ELF-1 (cell line): ENCODE measurements at regions not wholly inside any gene's neighbourhood (a gene's known extent, or its start where the extent isn't known, plus 50 kb on each side); places are given as distances from the start of the nearest gene placed in this dataset.

Experiments used
- DNase-seq: peaks from one replicate; pipeline ENCODE4 v3.0.0-alpha.2; 2016; ENCODE audit warnings: low read depth, low spot score

DNA sequence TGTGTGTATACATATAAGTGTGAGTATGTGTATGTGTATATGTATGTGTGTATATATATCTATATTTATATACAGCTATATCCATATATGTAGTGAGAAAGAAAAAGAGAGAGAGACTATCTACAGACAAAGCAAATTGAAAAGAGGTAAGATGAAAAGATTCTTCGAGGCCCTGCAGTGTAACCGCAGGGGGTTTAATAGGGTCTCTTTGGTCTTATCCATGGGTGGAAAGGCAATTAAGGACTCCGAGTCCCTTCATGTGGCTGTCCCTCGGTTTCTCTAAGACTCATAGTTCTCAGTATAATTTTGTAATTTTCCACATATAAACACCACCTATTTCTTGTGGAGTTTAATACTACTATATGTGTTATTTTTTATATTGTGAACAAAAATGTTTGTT, 50.6 kb upstream of the JAZF1 start:
- DNase-seq: no peak

DNA sequence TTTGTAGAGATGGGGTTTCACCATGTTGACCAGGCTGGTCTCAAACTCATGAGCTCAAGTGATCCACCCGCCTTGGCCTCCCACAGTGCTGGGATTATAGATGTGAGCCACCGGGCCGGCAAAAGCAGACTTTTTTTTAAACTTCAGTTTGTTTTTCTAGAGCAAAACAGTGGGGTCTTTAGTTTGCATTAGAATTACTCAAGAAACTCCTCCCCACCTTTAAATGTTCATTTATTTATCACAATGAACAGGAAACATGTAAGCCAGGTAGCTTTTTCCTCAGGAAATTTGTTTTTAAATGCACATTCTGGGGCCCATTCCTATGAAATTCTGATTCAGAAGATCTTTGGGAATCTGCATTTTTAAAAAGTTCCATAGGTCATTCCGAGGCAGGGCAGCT, 56.0 kb upstream of the JAZF1 start:
- DNase-seq: no peak

- DNase-seq: no peak
Measured at GRCh38 chr7:28237363-28237762, 56.8 kb upstream of the JAZF1 start.

- DNase-seq: no peak
Measured at GRCh38 chr7:28239823-28240204, 59.2 kb upstream of the JAZF1 start.

DNA sequence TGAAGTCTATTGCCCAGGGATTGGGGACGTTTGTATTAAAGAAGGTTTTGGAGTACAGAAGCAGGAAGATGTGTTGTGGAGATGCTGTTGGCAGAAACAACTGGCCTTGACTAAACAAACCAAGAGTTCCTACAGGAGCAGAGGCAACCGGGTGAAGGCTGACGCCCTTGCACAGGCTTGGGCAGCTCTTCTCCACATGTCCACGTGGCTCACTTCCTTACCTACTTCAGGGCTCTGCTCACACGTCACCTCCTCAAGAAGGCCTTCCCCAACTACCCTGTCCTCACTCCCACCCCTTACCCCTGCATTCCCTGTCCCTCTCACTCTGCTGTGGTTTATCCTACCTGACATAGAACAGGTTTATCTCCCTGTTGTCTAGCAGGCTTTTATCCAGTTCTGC, 59.9 kb upstream of the JAZF1 start:
- DNase-seq: no peak

DNA sequence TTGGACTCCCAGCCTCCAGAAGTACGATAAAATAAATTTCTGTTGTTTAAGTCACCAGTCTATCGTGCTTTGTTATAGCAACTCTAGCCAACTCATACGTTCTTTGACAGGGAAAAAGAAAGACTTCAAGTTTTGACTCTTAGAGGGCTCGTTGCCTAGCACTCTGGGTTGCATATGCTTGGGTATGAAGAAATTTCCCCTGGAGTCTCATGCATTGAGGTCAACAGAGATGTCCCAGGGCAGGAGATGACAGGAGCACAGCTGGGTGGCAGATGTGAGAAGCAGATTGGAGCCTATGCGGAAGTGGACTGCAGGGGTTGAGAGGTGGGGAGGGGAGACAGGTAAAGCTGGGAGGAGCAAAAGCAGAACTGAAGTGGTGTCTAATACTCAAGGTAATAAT, 63.3 kb upstream of the JAZF1 start:
- DNase-seq: no peak

GRCh38 chr7:28245123-28245878, 64.7 kb upstream of the JAZF1 start:
- DNase-seq: no peak

- no peak for DNase-seq
Measured at GRCh38 chr7:28246921-28247461, 66.4 kb upstream of the JAZF1 start.

GRCh38 chr7:28258240-28258639, 77.6 kb upstream of the JAZF1 start:
- DNase-seq: no peak

- no peak for DNase-seq
Measured at GRCh38 chr7:28260969-28261368, 80.4 kb upstream of the JAZF1 start.

DNA sequence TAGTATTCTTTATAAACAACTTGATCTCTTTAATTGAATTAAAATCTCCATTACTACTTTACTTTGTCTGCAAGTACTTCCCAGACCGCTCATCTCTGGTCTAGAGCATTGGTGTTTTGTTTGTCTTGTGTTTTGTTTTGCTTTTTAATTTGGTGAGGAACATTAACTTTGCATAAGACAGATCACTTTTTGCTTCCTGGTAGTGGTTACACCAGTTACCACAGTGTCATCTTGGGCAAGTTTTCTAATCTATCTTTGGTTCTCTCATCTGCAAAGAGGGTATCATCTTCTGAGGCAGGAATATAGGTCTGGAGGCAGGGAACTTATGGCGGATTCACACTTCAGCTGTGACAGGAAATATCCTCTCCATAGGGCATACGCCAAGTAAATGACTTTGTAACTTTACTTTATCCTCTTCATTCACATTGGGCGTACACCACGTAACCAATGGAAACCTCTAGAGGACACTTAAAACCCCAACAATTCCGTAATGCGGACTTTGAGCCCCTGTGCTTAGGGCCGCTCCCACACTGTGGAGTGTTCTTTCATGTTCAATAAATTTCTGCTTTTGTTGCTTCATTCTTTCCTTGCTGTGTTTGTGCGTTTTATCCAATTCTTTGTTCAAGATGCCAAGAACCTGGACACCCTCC, 83.2 kb upstream of the JAZF1 start:
- DNase-seq: no peak

GRCh38 chr7:28266402-28266801, 85.8 kb upstream of the JAZF1 start:
- DNase-seq: no peak

GRCh38 chr7:28267012-28267411, 86.4 kb upstream of the JAZF1 start:
- no peak for DNase-seq

DNA sequence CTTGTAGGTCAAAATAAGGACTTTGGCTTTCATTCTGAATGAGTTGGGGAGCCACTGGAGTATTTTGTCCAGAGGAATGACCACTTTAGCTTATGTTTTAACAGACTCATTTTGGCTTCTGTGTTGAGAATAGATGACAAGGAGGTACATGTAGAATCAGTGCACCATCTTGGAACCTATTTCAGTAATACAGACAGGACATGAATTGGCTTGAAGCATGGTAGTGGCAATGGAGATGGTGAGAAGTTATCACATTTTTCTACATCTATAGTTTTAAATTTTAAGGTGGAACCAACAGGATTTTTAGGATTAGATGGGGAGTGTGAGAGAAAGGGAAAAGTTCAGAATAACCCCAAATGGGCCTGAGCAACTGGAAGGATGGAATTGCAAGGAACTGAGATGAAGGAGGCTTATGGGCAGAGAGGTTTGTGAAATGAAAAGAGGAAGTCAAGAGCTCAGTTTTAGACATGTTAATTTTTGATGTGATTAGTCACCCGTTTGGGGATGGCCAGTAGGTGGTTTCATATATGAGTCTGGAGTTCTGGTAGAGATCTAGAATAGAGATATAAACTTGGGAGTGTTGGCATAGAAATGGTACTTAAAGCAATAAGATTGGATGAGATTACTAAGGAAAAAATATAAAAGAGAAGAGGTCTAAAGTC, 89.2 kb upstream of the JAZF1 start:
- no peak for DNase-seq

GRCh38 chr7:28270536-28270935, 89.9 kb upstream of the JAZF1 start:
- no peak for DNase-seq

- DNase-seq: peak; percentile 59
Measured at GRCh38 chr7:28272461-28272877, 91.9 kb upstream of the JAZF1 start.

DNA sequence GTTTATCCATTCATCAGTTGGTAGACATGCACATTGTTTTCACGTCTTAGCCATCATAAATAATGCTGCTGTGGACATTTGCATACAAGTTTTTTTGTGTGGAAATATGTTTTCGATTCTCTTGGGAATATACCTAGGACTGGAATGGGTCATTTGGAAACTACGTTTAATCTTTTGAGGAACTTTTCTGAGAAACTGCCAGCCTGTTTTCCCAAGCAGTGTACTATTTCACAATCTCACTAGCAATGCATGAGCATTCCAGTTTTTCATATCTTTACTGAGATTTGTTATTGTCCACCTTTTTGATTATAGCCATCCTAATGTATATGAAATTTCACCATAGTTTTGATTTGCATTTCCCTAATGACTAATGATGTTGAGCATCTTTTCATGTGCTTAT, 95.7 kb upstream of the JAZF1 start:
- DNase-seq: no peak

- DNase-seq: no peak
Measured at GRCh38 chr7:28277364-28277763, 96.8 kb upstream of the JAZF1 start.

DNA sequence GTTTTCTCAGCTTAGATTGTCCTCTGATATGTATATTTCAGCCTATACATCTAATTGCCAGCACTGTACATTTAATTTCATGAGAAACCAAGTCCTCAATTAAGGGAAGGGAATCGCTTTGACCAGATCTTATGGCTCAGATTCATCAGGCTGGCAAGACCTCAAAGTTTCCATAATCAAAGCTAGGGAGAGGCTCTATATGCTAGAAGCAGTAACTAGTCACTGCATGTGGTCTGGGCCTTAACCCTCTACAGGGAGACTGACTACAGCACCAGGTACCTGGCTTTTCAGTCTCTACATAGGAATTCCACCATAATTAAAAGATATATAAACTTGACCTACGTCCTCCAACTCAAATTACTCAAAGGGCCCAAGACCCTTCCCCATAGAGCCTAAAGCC, 97.4 kb upstream of the JAZF1 start:
- DNase-seq: no peak

GRCh38 chr7:28280516-28280915, 99.9 kb upstream of the JAZF1 start:
- no peak for DNase-seq

- no peak for DNase-seq
Measured at GRCh38 chr7:28290496-28290895, 109.9 kb upstream of the JAZF1 start.

GRCh38 chr7:28291559-28291958, 111.0 kb upstream of the JAZF1 start:
- peak; percentile 58 for DNase-seq
